ENCODE measurements at regions not wholly inside any gene's neighbourhood (a gene's known extent, or its start where the extent isn't known, plus 50 kb on each side); places are given as distances from the start of the nearest gene placed in this dataset.

DNA sequence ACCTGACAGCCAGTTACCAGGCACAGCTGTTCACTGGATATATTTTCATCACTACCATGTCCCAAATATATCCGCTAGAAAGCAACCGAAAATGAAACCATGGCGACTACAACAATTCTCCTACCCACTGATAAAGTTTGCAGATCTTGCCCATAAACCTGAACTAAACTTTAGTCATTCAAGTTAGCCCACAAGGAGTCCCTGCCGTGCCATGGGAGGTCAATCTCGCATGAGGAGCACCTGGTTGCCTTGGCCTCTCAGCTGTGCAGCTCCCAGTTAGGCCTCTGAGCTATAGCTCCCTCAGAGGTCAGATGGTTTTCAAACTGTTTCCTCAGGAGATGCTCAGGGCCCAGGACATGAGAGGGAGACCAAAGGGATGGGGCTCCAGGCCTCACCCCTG lies 211.1 kb upstream of the RNF32 start:
- intact Hi-C loops (cut with DNase I) = no loop called here
- TF ChIP-seq, protein P1, sequence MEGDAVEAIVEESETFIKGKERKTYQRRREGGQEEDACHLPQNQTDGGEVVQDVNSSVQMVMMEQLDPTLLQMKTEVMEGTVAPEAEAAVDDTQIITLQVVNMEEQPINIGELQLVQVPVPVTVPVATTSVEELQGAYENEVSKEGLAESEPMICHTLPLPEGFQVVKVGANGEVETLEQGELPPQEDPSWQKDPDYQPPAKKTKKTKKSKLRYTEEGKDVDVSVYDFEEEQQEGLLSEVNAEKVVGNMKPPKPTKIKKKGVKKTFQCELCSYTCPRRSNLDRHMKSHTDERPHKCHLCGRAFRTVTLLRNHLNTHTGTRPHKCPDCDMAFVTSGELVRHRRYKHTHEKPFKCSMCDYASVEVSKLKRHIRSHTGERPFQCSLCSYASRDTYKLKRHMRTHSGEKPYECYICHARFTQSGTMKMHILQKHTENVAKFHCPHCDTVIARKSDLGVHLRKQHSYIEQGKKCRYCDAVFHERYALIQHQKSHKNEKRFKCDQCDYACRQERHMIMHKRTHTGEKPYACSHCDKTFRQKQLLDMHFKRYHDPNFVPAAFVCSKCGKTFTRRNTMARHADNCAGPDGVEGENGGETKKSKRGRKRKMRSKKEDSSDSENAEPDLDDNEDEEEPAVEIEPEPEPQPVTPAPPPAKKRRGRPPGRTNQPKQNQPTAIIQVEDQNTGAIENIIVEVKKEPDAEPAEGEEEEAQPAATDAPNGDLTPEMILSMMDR (IDR thresholded peaks at IDR 0.05) = no peak
- Histone ChIP-seq H3K36me3 (no peaks in the 10 kb centered on the region), H3K27ac (no peak overlapping the region), H3K4me1 (no peaks in the 10 kb centered on the region), H3K9me3 (no peaks in the 10 kb centered on the region), H3K4me3 (no peak overlapping the region), H3K27me3 (ENCODE audit: low read depth) (no peaks in the 10 kb centered on the region)
- DNase-seq = no peak
- ATAC-seq = no peak

DNA sequence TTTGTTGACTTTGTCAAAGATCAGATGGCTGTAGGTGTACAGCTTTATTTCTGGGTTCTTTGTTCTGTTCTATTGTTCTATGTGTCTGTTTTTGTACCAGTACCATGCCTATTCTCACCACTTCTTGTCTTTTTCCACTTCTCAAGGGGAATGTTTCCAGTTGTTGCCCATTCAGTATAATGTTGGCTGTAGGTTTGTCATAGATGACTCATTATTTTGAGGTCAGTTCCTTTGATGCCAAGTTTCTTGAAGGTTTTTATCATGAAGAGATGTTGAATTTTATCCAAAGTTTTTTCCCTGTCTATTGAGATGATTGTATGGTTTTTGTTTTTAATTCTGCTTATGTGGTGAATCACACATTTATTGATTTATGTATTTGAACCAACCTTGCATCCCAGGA lies 216.7 kb upstream of the RNF32 start:
- ATAC-seq = no peak
- Histone ChIP-seq H3K9me3 (no peaks in the 10 kb centered on the region), H3K4me1 (no peaks in the 10 kb centered on the region), H3K27ac (no peak overlapping the region), H3K4me3 (no peak overlapping the region), H3K27me3 (ENCODE audit: low read depth) (no peaks in the 10 kb centered on the region), H3K36me3 (no peaks in the 10 kb centered on the region)
- intact Hi-C loops (cut with DNase I) = no loop called here
- DNase-seq = no peak
- TF ChIP-seq, protein P1 (IDR thresholded peaks at IDR 0.05) = no peak

DNA sequence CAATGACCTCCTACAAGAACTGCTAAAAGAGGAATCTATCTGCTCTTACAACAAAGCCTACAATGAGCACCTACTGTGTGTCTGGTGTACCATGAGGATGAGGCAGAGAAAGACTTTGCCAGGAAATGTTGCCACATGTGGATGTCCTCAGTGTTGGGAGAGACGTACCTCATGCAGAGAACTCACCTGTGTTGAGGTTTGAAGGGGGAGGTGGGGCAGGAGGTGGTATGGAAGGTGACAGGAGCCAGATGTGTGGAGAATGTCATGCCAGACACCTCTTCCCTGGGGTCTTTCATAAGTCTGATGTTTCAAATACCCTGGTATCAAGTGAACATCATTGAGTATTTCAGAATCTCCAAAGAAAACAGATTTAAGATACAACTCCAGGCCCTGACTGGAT lies 220.1 kb upstream of the RNF32 start:
- H3K27ac ChIP-seq = no peak overlapping the region
- TF ChIP-seq, protein P1 (IDR thresholded peaks at IDR 0.05) = no peak
- DNase-seq (no peak), ATAC-seq (no peak)
- H3K4me1 ChIP-seq = no peaks in the 10 kb centered on the region
- H3K4me3 ChIP-seq = no peak overlapping the region
- H3K9me3 ChIP-seq = no peaks in the 10 kb centered on the region
- H3K27me3 ChIP-seq (ENCODE audit: low read depth) = no peaks in the 10 kb centered on the region
- no peaks in the 10 kb centered on the region for H3K36me3 ChIP-seq
- intact Hi-C loops (cut with DNase I) = no loop called here

DNA sequence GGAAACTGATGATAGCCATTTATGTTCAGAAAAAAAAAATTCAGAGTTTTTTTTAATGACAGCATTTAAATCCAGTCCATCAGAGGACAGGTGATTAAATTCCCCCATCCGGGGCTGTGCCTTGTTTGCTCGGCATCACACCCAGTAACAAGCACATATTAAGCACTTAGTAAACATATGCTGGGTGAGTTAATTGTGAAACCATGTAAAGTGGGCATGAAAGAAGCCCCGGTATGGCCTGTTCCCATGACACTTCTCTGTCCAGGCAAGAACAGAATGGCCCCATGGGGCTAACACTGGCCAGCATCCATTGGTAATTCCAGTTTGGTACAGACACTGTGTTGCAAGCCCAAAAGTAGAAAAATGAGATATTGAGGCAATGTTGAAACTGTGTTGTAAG lies 220.8 kb upstream of the RNF32 start:
- TF ChIP-seq, protein P1 (IDR thresholded peaks at IDR 0.05) = no peak
- ATAC-seq = peak; percentile 72 to 78

DNA sequence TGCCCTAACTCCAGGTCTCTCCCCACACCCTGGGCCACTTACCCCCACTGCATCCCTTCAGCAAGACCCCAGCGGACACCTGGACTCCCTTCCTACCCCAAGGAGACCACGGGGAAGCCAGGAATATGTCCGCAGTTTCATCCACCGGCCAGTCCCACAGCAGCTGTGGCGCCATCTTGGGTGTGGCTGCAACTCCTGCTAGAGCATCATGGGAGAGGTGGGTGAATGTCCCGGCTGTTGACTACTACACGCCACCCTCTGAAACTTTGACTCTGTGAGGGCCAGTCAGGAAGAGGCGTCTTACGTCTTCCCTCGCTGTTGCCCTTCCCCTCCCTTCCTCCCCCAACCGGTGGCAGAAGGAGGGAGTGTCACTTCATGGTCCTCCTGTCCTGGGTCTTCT lies 238.3 kb upstream of the RNF32 start:
- no peak for ATAC-seq
- intact Hi-C loops (cut with DNase I) = no loop called here
- Histone ChIP-seq H3K27ac (no peak overlapping the region), H3K4me3 (no peak overlapping the region), H3K9me3 (no peaks in the 10 kb centered on the region), H3K4me1 (no peaks in the 10 kb centered on the region), H3K36me3 (no peaks in the 10 kb centered on the region), H3K27me3 (ENCODE audit: low read depth) (no peaks in the 10 kb centered on the region)
- DNase-seq = no peak
- TF ChIP-seq, protein P1 (IDR thresholded peaks at IDR 0.05) = no peak

More for the DNA sequence above, 220.8 kb upstream of the RNF32 start:
- Histone ChIP-seq H3K9me3 (no peaks in the 10 kb centered on the region), H3K4me1 (no peaks in the 10 kb centered on the region), H3K36me3 (no peaks in the 10 kb centered on the region), H3K27me3 (ENCODE audit: low read depth) (no peaks in the 10 kb centered on the region), H3K27ac (no peak overlapping the region), H3K4me3 (no peak overlapping the region)
- DNase-seq = no peak
- intact Hi-C loops (cut with DNase I) = no loop called here

DNA sequence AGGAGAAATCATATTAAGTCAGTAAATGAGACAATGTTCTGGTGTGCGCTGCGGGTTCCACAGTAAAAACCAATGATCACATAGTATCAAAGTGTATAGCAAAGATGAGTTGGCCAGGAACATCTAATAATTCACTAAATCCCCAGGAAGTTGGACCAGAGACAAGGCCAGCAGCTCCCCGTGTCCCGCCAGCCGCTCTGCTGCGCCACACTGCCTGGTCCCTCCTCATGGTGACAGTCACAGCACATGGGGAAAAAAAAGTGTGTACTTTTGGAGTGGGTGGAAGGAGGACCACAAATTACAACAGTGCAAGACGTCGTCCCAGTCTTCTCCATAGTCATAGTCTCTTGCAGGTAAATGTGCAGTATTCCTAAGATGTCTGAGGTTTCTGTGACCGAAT lies 239.0 kb upstream of the RNF32 start:
- intact Hi-C loops (cut with DNase I) = no loop called here
- TF ChIP-seq, protein P1 (IDR thresholded peaks at IDR 0.05) = no peak
- ATAC-seq = no peak

More for the DNA sequence above, 239.0 kb upstream of the RNF32 start:
- Histone ChIP-seq H3K9me3 (no peaks in the 10 kb centered on the region), H3K4me1 (no peaks in the 10 kb centered on the region), H3K4me3 (no peak overlapping the region), H3K27ac (no peak overlapping the region), H3K27me3 (ENCODE audit: low read depth) (no peaks in the 10 kb centered on the region), H3K36me3 (no peaks in the 10 kb centered on the region)
- DNase-seq = no peak

Measured in lower lobe of right lung (tissue), 2 donors.